Lower lobe of right lung (tissue), 2 donors: ENCODE measurements at regions not wholly inside any gene's neighbourhood (a gene's known extent, or its start where the extent isn't known, plus 50 kb on each side); places are given as distances from the start of the nearest gene placed in this dataset.

Experiments used
- ATAC-seq, 2 donors: fragments of 200-7000 bp; cut with Tn5 transposase; one replicate each; pipeline ENCODE4 v1.9.1; 2020 to 2022; ENCODE audit warnings: mild to moderate bottlenecking in 2 of 2, moderate library complexity in 2 of 2
- DNase-seq: peaks from one replicate; pipeline ENCODE4 v3.0.0-alpha.2; 2020
- H3K27ac ChIP-seq: fragments of 200-600 bp; one replicate; pipeline ENCODE4 v1.8.0; 2022
- H3K27me3 ChIP-seq: fragments of 200-600 bp; one replicate; pipeline ENCODE4 v1.8.0; 2022; ENCODE audit warnings: low read depth
- H3K36me3 ChIP-seq: fragments of 200-600 bp; one replicate; pipeline ENCODE4 v1.8.0; 2022; ENCODE audit warnings: mild to moderate bottlenecking
- H3K4me1 ChIP-seq: fragments of 200-600 bp; one replicate; pipeline ENCODE4 v1.8.0; 2022
- H3K4me3 ChIP-seq: fragments of 200-600 bp; one replicate; pipeline ENCODE4 v1.8.0; 2022; ENCODE audit warnings: mild to moderate bottlenecking
- H3K9me3 ChIP-seq: fragments of 200-600 bp; one replicate; pipeline ENCODE4 v1.8.0; 2022
- intact Hi-C: fragments of 100-400 bp; cut with DNase I; formaldehyde crosslinking; loops from one replicate; pipeline ENCODE4 v1.11.0; 2022
- TF ChIP-seq, protein P1 (sequence below): fragments of 200-600 bp; IDR thresholded peaks from one replicate; pipeline ENCODE4 v1.8.0; 2022; ENCODE audit warnings: antibody characterized with exemption, mild to moderate bottlenecking
- donor health status: DM: no; HTN: yes; CAD: no; lungs with severe emphysema.

DNA sequence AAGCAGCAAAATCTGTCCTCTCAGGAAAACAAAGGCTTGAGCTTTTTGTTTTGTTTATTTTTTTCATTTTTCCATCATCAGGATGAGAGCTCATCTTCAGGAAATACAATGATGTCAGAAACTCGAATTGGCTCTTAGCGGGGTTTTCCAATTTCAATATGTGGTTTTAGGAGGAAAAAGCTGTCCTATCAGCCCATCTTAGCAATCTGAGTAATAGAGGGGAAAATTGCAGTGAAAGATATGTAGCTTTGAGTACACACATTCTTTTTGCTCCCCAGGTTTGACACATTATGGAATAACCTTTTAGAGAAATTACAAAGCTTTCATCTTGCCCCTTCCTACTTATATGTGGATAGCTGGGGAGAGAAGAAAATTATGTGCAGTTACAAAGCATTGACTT, 113.6 kb upstream of the MYO3A start:
- Histone ChIP-seq H3K9me3 (no peaks in the 10 kb centered on the region), H3K27ac (no peak overlapping the region), H3K4me1 (no peaks in the 10 kb centered on the region), H3K36me3 (no peaks in the 10 kb centered on the region), H3K4me3 (no peak overlapping the region), H3K27me3 (no peaks in the 10 kb centered on the region)
- DNase-seq (no peak), ATAC-seq (no peak)
- intact Hi-C loops: no loop called here
- TF ChIP-seq, protein P1, sequence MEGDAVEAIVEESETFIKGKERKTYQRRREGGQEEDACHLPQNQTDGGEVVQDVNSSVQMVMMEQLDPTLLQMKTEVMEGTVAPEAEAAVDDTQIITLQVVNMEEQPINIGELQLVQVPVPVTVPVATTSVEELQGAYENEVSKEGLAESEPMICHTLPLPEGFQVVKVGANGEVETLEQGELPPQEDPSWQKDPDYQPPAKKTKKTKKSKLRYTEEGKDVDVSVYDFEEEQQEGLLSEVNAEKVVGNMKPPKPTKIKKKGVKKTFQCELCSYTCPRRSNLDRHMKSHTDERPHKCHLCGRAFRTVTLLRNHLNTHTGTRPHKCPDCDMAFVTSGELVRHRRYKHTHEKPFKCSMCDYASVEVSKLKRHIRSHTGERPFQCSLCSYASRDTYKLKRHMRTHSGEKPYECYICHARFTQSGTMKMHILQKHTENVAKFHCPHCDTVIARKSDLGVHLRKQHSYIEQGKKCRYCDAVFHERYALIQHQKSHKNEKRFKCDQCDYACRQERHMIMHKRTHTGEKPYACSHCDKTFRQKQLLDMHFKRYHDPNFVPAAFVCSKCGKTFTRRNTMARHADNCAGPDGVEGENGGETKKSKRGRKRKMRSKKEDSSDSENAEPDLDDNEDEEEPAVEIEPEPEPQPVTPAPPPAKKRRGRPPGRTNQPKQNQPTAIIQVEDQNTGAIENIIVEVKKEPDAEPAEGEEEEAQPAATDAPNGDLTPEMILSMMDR: no peak

GRCh38 chr10:25820874-25821273, 113.2 kb upstream of the MYO3A start:
- Histone ChIP-seq H3K36me3 (no peaks in the 10 kb centered on the region), H3K4me3 (no peak overlapping the region), H3K27me3 (no peaks in the 10 kb centered on the region), H3K27ac (no peak overlapping the region), H3K4me1 (no peaks in the 10 kb centered on the region), H3K9me3 (no peaks in the 10 kb centered on the region)
- TF ChIP-seq, protein P1: no peak
- DNase-seq (no peak), ATAC-seq (peak; percentile 60 to 70)
- intact Hi-C loops: no loop called here

DNA sequence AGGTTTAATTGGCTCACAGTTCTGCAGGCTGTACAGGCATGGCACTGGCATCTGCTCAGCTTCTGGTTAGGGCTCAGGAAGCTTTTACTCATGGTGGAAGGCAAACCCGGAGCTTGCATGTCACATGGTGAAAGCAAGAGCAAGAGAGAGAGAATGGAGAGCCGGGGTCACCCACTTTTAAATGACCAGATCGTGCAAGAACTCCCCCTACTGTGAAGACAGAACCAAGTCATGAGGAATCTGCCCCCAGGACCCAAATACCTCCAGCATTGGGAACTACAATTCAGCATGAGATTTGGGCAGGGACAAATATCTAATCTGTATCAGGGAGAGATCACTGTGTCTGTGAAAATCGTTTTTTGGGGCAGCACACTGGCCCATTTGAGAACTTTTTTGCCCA, 110.0 kb upstream of the MYO3A start:
- TF ChIP-seq, protein P1: no peak
- no peaks in the 10 kb centered on the region for H3K4me1 ChIP-seq
- ATAC-seq: no peak
- no peaks in the 10 kb centered on the region for H3K9me3 ChIP-seq
- DNase-seq: no peak
- intact Hi-C loops: no loop called here
- no peak overlapping the region for H3K27ac ChIP-seq
- H3K4me3 ChIP-seq: no peak overlapping the region
- H3K27me3 ChIP-seq: no peaks in the 10 kb centered on the region
- no peaks in the 10 kb centered on the region for H3K36me3 ChIP-seq

- intact Hi-C loops: no loop called here
- Histone ChIP-seq H3K27ac (no peak overlapping the region), H3K4me3 (no peak overlapping the region), H3K9me3 (no peaks in the 10 kb centered on the region), H3K27me3 (no peaks in the 10 kb centered on the region), H3K36me3 (no peaks in the 10 kb centered on the region), H3K4me1 (no peaks in the 10 kb centered on the region)
- TF ChIP-seq, protein P1: no peak
- ATAC-seq (no peak), DNase-seq (no peak)
Measured at GRCh38 chr10:25828475-25828874, 105.6 kb upstream of the MYO3A start.

GRCh38 chr10:25831080-25831479, 102.9 kb upstream of the MYO3A start:
- no peak overlapping the region for H3K4me3 ChIP-seq
- ATAC-seq: no peak
- no peak for DNase-seq

More at GRCh38 chr10:25831080-25831479, 102.9 kb upstream of the MYO3A start:
- Histone ChIP-seq H3K9me3 (no peaks in the 10 kb centered on the region), H3K27ac (no peak overlapping the region), H3K4me1 (no peaks in the 10 kb centered on the region), H3K36me3 (no peaks in the 10 kb centered on the region), H3K27me3 (no peaks in the 10 kb centered on the region)
- intact Hi-C loops: no loop called here
- TF ChIP-seq, protein P1: no peak
